T-helper 1 cell treated with Interleukin-12 subunit alpha and Interleukin-12 subunit beta and Interleukin-4 antibody, amounts not matched to agents 30 ng/mL and 1 ng/mL, for 36 hours (primary cell): ENCODE measurements at regions not wholly inside any gene's neighbourhood (a gene's known extent, or its start where the extent isn't known, plus 50 kb on each side); places are given as distances from the start of the nearest gene placed in this dataset.

Experiments
- intact Hi-C: fragments of 100-400 bp; cut with micrococcal nuclease; formaldehyde crosslinking; loops from one replicate; pipeline ENCODE4 v1.15.1; 2024

GRCh38 chr19:29371251-29372090 lies 154.3 kb upstream of the VSTM2B start:
- intact Hi-C loops = no loop called here

- intact Hi-C loops = no loop called here
Measured at GRCh38 chr19:29372091-29372415, 153.7 kb upstream of the VSTM2B start.

- intact Hi-C loops = no loop called here
Measured at GRCh38 chr19:29372461-29372860, 153.3 kb upstream of the VSTM2B start.

GRCh38 chr19:29372921-29373797 lies 152.6 kb upstream of the VSTM2B start:
- intact Hi-C loops = no loop called here

- intact Hi-C loops = no loop called here
Measured at GRCh38 chr19:29375429-29376119, 150.2 kb upstream of the VSTM2B start.

- intact Hi-C loops = no loop called here
Measured at GRCh38 chr19:29376855-29377354, 148.9 kb upstream of the VSTM2B start.

- intact Hi-C loops = no loop called here
Measured at GRCh38 chr19:29378126-29378525, 147.7 kb upstream of the VSTM2B start.

- intact Hi-C loops = no loop called here
Measured at GRCh38 chr19:29378543-29379080, 147.2 kb upstream of the VSTM2B start.

- intact Hi-C loops = no loop called here
Measured at GRCh38 chr19:29379257-29380021, 146.4 kb upstream of the VSTM2B start.

- intact Hi-C loops = no loop called here
Measured at GRCh38 chr19:29380581-29380980, 145.2 kb upstream of the VSTM2B start.

GRCh38 chr19:29381353-29382203 lies 144.2 kb upstream of the VSTM2B start:
- intact Hi-C loops = no loop called here

- intact Hi-C loops = no loop called here
Measured at GRCh38 chr19:29383696-29384095, 142.1 kb upstream of the VSTM2B start.

GRCh38 chr19:29384656-29385055 lies 141.1 kb upstream of the VSTM2B start:
- intact Hi-C loops = no loop called here

- intact Hi-C loops = no loop called here
Measured at GRCh38 chr19:29385191-29385795, 140.5 kb upstream of the VSTM2B start.

GRCh38 chr19:29386970-29387369 lies 138.8 kb upstream of the VSTM2B start:
- intact Hi-C loops = no loop called here

- intact Hi-C loops = no loop called here
Measured at GRCh38 chr19:29387586-29387985, 138.2 kb upstream of the VSTM2B start.

- intact Hi-C loops = no loop called here
Measured at GRCh38 chr19:29389495-29389894, 136.3 kb upstream of the VSTM2B start.

GRCh38 chr19:29390742-29391141 lies 135.1 kb upstream of the VSTM2B start:
- intact Hi-C loops = no loop called here

- intact Hi-C loops = no loop called here
Measured at GRCh38 chr19:29393915-29394460, 131.8 kb upstream of the VSTM2B start.
